ENCODE measurements at regions not wholly inside any gene's neighbourhood (a gene's known extent, or its start where the extent isn't known, plus 50 kb on each side); places are given as distances from the start of the nearest gene placed in this dataset.
"Not testable (repeated sequence)": the region's sequence is repeated elsewhere in the genome, so short reads cannot be mapped to it uniquely, and the experiment has no call there.

DNA sequence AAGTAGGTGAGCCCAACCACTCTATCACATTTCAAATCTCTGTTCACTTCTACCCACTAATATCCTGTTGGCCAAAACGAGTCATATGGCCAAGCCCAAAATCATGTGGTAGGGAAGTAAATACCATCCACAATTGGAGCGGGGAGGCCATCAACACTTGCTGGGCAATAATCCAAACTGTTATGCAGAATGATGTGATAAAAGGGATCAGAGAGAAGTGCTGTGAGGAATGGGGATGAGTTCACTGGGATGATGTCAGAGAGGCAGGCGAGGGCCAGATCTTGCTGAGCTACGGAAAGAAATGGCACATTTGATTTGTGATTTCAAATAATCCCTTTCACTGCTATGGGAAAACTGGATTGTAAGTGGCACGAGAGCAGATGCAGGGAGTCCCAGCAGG lies 188.4 kb downstream of the NPIPA8 start:
- DNase-seq = not testable (repeated sequence)

DNA sequence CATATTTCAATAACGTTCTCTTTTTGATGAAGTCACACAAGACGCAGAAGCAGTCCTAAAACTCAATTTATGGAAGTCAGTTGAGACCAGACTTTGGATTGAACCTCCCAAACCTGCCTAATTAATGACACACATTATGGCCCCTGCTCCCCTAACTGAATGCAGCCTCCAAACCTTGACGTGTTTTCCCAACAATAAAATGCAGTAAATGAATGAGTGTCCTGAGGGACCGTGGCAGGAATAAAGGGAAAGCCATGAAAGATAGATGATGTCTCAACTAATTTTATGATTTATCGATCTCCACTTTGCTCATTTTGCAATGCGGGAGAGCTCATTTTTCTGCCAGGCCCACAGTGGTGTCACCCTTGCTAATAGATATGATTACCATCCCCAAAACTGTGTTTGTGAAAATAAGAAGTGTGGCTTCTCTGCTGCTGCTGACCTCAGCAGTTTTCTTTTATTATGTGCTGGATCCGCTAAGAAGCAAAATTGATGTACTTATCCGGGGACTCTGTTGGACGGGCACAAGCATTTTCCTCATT lies 189.9 kb downstream of the NPIPA8 start:
- not testable (repeated sequence) for DNase-seq

DNA sequence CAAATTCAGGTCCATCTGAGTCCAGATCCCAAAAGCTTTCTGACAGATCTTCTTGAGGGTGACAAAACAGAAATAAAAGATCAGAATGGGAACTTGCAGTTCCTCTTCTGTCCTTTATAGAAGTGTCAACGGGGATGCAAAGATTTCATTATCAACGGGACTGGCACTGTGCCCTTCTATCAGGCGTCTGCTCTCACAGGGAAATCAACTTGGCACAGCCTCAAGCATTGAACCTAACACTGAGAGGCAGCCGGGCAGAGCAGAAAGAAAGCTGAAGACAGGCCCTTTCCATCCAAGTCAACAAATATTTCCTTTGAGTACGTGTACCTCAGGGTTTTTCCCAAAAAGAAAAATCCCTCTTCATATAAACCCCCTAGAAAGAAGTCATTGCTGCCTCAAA lies 194.5 kb downstream of the NPIPA8 start:
- not testable (repeated sequence) for DNase-seq

DNA sequence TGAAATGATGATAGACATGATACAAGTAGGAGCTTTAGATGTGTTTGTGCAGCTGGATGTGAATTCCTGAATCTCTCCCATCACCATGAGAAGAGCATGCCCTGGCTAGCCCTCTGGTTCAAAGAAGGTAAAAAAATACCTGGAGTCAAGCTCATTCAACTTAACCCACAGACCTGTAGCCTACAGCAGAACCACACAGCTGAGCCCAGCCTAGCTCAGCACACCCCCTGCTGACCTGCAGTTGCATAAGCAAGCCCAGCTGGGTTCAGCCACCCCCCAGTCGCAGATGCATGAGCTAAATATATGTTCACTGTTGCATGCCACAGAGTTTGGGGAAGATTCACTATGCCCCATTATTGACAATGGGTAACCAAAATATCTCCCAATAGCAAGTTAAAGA lies 200.2 kb downstream of the NPIPA8 start:
- DNase-seq = not testable (repeated sequence)

DNA sequence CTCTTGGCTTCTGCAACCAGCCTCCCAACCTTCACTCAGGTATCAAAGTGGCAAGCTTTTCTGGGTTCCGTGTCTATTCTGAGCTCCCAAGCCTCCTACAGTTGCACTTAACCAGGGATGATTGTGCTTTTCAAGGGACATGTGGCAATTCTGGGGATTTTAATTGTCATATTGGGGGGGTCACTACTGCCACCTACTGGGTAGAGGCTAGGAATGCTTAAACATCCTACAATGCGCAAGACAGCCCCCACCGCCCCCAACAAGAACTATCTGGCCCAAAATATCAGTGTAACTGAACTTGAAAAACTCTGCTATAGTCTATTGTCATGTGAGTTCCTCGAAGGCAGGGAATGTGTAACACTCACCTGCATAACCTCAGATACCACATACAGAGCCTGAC lies 201.5 kb downstream of the NPIPA8 start:
- not testable (repeated sequence) for DNase-seq

DNA sequence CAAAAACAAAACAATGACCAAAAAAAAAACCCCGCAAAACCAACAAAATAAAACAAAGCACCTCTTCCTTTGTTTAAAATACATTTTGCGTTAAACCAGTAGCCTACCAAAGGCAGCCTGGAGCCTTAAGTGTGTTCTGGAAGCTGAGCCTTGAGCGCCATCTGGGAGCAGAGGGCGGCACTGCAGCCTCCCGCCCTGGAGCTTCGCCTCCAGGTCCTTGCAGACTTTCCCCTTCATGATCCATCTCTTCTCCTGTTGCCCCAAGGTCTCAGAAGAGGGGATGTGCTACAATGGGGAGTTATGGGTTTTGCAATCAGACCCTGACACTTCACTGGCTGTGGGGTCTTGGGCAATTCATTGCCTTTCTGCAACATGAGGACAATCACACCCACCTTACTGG lies 204.9 kb downstream of the NPIPA8 start:
- not testable (repeated sequence) for DNase-seq

DNA sequence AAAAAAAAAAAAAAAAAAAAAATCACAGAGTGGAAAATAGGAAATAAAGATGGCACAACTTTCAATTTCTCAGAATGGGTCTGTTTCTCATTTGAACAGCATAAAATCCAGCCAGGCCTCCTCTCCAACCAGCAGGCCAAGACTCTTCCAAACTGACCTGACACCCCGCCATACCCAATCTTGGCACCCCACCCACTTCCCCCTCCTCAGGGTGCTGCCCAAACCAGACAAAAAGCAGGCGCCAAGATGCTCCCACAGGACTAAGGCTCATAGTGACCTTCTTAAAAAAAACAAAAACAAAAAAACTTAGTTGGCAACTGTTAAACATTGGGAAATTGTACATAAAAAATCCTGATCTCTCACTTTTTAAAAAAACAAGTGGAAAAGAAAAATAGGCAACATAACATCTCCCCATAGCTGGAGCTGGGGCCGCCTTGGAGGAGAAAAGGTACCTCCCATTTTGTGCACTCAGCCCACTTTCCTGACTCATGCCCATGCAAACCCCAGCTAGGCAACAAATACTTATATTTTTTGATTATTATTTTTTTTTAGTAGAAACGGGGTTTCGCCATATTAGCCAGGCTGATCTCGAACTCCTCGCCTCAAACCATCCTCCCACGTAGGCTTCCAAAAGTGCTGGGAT lies 205.9 kb downstream of the NPIPA8 start:
- not testable (repeated sequence) for DNase-seq

DNA sequence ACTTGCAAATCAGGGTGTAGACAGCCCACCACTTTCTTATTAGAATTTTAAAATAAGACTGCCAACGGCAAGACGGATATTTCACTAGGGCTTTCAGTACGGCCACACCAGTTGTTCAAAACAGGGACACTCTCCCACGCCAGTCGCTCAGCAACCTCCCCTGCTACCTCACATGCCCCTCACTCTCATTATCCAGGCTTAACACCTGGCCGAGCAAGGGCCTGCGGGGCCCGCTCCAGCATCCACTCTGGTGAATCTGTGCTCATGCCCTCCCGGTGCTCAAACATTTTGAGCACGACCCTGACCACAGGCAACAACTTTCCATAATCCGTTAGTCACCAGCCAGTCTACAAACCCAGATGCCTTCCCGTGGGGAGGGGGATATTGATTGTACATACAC lies 209.5 kb downstream of the NPIPA8 start:
- not testable (repeated sequence) for DNase-seq

DNA sequence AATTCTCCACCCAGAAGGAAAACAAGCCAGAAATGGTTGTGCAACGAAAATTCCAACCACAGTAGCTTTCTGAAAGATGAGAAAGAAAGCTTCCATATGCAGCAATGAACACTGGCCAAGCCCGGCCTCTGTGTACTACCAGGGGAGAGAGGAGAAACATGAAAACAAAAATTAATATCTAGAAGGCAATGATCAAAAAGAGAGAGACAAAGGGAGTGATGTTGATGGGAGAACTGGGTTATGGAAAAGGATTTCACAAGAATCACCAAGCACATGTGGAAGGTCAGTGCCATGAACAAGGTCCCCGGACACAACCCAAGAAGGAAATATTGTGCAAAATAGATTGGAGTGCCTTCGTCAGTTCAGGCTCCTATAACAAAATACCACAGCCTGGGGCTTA lies 217.4 kb downstream of the NPIPA8 start:
- not testable (repeated sequence) for DNase-seq

DNA sequence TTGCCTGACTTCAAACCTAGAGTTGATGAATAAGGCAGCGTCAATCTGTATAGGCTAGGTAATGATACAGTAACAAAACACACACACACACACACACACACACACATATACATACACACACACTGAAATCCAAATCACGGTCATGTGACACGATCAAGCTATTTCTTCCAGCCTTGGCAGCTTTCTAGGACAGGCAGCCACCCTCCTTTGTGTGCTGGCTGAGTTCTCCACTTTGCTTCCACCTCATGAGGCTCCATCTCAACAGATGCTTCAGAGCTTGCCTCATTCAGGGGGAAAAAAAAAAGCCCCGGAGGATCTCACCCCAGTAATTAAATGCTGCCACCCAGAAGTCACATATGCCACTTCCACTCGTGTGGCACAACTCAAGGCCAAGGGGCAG lies 217.9 kb downstream of the NPIPA8 start:
- DNase-seq = not testable (repeated sequence)

DNA sequence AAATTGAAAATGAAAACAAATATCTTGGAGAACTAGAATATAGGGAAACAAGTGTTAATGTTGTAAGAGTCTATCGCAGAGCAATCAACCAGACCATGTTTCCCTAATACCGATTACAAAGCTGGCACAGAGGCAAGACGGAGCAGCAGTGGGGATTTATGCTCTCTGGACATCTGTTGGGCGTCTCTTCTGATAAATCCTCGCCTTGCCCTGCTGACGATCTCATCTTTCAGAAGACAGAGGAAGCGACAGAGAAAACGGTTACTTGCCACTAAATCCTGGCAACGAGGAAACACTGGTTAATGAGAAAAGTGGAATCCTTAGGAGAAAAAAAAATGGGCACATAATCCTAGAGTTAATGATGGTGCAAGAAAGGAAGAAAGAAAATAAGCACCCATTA lies 218.5 kb downstream of the NPIPA8 start:
- not testable (repeated sequence) for DNase-seq

DNA sequence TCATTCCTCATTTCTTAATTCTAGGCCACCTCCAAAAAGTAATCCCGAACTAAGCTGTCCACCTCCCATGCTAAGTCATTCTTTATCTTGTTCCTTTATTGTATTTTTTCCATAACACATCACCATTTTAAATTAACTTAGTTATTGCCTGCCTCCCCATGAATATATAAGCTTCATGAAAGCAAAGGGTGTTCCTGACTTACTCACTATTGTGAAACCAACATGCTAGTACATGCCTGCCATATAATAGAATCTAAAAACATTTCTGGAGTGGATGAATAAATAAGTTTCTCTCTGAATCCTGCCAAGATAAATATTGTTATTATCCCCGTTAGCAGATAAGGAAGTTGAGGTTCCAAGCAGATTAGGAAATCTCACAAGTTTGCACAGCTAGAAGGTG lies 232.1 kb downstream of the NPIPA8 start:
- DNase-seq = not testable (repeated sequence)

DNA sequence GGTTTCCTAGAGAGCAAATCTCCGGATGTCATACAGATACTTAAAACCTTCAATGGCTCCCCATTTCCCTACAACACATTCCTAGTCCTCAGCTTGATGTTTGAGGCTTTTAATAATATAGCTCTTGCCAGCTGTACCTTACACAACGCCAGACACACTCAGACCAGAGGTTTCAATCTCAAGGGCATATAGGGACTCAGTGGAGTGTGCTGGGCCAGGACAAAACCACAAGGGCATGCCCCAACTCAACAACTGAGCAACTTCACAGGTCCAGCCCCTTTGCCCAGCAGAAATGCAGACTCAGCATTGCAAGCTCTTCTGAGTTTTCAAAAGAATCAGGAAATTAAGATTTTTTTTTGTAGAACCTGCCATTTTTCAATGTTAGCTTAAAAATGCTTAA lies 235.5 kb downstream of the NPIPA8 start:
- not testable (repeated sequence) for DNase-seq

DNA sequence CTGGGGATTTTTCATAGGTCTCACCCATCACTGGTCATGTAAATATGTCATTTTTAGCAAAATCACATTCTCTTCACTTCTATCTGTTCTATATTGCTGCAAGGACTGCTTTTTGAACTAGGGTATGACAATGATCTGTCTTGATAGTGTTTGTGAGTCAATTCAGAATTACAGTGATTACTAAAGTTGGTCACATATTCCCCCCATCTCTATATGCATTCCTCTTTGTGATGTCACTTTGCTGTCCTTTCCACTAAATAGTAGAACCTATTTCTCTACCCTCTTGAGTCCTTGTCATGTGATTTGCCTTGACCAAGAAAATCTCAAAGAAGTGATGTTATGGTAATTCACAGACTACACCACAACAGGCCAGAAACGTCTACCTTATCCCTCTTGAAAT lies 243.9 kb downstream of the NPIPA8 start:
- DNase-seq = not testable (repeated sequence)

DNA sequence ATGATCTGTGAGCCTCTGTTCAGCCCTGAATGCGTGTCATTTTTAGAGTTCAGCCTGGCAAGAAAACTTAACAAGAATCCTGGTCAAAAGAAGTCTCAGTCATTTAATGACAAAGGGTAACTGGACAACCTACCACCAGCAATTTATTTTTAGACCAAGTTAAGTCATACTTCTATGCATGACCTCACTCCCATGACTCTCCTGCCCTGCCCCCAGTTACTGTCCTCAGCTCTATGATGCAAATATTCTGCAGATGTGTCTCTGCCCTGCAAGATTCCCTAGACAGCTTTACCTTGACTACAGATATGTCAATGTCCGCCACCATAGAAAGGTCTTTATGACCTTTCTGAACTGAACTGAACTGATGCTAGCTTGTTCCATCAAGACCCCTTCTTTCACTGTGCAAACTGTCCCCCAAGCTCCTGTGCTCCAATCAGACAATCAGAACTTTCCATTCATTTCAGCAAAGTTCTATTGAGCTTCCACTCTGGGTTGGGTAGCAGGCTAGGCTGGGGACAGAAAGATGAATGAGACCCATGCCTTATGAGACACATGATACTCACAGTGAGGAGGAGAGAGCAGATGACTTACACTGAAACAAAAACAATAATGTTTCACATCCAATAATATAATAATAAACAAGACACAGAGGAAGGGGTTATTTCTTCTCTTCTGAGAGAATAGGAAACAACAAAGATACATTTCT lies 255.7 kb downstream of the NPIPA8 start:
- DNase-seq = not testable (repeated sequence)

DNA sequence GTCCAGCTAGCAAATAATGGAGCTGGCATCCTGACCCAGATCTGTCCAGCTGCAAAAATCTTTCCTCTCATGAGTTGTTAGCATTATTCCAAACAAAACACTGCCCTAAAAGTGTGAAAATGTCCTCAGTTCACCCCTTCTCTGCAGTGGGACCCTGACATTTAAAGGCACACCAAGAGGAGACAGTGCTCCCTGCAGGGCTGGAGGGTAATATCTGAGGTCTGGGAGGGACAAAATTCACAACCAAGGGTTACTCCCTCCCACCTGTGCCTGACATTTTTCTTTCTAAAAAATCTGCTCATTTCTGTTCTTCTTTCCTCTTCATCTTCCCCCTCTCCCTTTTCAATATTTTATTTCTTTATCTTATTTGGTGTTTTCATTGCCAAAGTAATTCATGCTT lies 258.6 kb downstream of the NPIPA8 start:
- not testable (repeated sequence) for DNase-seq

DNA sequence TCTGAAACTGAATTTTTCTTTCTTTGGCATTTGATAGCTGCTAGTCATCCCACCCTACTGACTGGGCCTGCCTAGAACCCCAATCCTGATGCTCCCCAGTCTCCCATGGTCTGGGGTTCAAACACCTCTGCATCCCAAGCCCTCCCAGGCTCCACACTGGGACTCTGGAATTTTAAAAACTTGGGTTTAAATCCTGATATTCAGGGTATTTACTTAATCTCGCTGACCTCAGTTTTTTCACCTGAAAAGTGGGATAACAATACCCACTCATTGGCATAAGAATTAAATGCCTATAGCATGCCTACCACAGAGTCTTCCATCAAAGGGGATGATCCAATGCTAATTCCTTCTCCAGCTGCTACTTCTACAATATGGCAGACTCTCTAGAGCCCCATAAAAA lies 264.4 kb downstream of the NPIPA8 start:
- DNase-seq = no peak

DNA sequence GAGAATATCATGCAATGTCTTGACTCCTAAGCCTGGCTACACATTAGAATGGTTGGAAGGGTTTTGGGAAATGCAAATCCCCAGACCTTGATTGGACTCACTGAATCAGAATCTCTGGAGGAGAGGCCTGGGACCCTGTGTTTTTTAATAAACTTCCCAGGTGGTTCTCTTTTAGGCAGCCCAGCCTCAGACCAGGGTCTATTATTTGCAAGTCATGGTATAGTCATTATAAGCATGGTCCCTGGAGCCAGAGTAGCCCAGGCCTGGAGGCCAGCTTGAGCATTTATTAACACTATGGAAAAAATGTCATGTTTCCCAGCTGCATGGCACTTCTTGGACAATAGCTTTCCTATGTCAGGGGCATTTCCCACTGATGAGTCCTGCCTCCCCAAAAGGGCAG lies 266.9 kb downstream of the NPIPA8 start:
- no peak for DNase-seq

DNA sequence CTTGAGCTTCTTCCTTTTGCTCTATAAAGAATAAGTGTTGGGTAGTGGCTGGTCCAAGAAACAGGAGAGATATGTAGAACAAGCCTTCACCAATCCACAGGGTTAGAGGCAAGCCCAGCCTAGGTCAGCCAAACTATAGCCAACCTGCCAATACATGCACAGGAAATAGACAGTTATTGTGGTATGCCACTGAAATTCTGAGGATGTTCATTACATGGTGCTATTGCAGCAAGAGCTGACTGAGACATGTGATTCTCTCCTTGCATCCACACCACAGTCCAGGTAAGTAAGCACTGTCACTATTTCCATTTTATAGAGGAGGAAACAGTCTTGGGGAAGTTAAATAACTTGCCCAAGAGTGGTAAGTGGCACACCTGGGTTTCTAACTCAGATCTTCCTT lies 268.1 kb downstream of the NPIPA8 start:
- no peak for DNase-seq

DNA sequence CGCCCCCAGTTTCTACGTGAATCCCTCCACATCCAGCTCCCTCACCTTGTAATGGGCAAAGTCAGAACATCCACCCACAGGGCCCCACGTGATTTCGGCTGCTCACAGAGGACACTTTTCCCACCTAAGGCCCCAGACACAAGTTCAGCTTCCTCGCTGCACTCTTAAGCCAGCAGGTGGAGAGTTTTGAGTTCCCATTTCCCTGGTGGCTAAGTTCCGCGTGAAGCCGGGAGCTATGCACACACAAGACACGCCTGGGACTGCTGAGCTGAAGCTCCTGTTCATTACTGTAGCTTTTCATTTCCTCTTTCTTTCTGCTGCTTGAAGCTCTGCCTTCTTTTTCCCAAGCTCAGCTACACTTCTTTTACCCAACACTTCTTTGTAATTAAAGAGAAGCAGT lies 273.8 kb downstream of the NPIPA8 start:
- no peak for DNase-seq

DNA sequence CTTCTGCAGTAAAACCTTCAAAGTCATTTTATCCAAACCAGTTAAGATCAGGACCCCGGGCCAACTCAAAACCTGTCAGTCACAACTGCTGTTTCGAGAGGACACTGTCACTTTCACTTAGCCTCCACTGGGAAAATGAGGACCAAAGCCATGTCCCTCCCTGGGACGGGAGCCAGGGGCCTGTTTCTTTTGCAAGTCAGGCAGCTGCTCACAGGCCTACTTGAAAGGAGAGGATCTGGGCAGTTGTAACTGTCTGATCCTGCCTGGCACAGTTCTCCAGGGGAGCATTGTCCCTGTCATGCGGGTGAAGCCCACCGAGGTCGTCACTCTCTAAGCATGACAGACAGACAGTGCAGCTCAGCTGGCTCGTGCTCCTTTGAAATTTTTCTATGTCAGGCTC lies 276.2 kb downstream of the NPIPA8 start:
- DNase-seq = no peak

DNA sequence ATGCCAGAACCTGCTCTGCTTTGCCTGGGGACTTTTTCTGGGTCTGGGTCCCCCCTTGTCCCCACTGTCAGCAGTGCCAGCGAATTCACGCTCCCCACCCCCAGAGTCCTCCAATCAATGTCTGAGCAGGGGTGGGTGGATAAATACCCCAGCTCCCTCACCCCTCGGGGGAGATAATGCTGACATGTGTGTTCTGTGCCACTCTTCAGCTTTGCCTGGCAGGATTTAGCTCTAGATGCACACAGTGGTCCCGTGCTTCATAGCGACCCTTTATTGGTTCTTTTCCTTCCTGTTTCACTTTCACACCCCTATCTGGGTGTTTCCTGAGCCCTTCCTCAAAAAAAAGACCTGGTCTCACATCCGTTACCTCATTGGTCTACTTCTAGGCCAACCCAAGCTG lies 277.0 kb downstream of the NPIPA8 start:
- no peak for DNase-seq

DNA sequence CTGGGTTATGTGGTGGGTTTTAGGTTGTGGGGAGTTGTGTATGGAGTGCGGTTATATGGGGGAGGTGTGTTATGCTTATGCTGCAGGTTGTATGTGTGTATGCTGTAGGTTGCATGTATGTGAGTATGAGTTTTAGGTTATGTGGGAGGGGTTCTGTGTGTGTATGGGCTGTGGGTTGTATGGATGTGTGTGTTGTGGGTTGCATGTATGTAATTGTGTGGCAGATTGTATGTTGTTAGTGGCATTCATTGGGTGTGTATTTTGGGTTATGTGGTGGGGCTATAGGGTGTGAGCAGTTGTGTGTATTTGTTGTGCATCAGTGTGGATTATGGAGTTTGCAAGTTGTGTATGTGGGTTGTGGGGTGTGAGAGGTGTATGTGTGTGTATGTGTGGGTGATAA lies 277.4 kb downstream of the NPIPA8 start:
- DNase-seq = no peak

DNA sequence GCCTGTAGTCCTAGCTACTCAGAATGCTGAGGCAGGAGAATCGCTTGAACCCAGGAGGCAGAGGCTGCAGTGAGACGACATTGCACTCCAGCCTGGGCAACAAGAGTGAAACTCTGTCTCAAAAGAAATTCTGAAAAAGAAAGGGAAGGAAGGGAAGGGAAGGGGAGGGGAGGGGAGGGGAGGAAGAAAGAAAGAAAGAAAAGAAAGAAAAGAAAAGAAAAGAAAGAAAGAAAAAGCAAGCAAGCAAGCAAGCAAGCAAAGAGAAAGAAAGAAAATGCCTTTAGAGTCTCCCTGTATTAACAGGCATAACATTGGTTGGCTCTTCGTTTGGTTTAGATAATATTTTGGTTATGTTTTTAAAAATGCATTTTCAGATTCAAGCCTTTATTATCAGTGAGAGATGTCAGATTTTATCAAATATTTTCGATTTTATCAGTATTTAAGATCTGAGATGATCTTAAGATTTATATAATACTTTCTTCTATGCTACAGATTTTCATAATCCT lies 281.1 kb downstream of the NPIPA8 start:
- DNase-seq = no peak
